ENCODE measurements at regions not wholly inside any gene's neighbourhood (a gene's known extent, or its start where the extent isn't known, plus 50 kb on each side); places are given as distances from the start of the nearest gene placed in this dataset.
A peak's percentile ranks its signal among the peaks of the same experiment; 100 is the strongest.

DNA sequence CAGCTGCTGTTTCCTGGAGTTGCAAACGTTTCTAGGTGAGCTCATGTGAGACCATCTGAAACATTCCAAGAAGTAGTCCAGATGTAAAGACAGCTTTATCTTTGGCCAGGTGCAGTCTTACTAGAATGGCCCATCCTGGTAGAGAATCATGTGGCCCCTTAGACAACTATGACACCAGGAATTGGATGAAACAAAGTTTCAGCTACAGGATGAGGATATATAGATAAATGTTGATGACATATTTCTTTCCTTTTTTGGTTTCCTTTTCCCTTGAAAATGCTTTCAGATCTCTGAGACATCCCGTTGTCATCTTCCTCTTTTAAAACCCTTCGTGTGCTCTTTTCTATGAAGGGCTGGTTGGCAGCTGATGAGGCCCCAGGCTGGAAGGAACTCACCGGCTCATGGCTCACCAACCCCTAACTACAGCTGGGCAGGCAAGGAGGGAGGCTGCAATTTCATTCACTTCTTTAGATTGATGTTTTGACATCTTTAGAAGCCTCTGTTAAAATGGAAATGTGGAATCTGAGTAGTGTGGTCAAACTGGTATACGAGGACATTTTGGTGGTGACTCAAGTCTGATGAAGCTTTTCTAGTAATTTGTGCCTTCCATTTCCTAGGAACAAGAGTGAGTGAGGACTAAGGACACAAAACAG lies 167.9 kb upstream of the TNFAIP3 start:
- Histone ChIP-seq H2AFZ (ENCODE audit: low read length) (0 out of 2 replicates have a peak overlapping the region, but pooled peaks have one; percentile 37), H3K27me3 (ENCODE audit: low read length) (no peaks in the 10 kb centered on the region), H3K9me2 (replicated peaks; ENCODE audit: low read length) (no peaks in the 10 kb centered on the region), H3K9me3 (ENCODE audit: low read length) (no peaks in the 10 kb centered on the region), H3K27ac (ENCODE audit: low read length) (no peak overlapping the region), H3K4me1 (ENCODE audit: insufficient read depth, low read length) (peaks cover 10% of the 10 kb centered on the region; the same call in 1 of the 2 replicates), H3K36me3 (ENCODE audit: low read depth, low read length) (no peaks in the 10 kb centered on the region), H3F3A (ENCODE audit: low read length, unreplicated experiment) (no peaks in the 10 kb centered on the region), H4K20me1 (ENCODE audit: low read length) (no peaks in the 10 kb centered on the region), H3K4me2 (ENCODE audit: low read length) (peak overlapping the region; percentile 29; the same call in 1 of the 2 replicates), H3K79me2 (ENCODE audit: low read length) (no peaks in the 10 kb centered on the region), H3K4me3 (ENCODE audit: low read length) (no peak overlapping the region), H3K9ac (ENCODE audit: low read length) (no peak overlapping the region)
- intact Hi-C loops (cut with micrococcal nuclease): no loop called here
- POLR2A ChIA-PET (ENCODE audit: unreplicated experiment): interaction anchor here (0.5 kb wide), 1 partner anchor 1139 kb away, joined by 3 read pairs; no protein-coding TSS in a partner anchor
- TF ChIP-seq, protein P1, sequence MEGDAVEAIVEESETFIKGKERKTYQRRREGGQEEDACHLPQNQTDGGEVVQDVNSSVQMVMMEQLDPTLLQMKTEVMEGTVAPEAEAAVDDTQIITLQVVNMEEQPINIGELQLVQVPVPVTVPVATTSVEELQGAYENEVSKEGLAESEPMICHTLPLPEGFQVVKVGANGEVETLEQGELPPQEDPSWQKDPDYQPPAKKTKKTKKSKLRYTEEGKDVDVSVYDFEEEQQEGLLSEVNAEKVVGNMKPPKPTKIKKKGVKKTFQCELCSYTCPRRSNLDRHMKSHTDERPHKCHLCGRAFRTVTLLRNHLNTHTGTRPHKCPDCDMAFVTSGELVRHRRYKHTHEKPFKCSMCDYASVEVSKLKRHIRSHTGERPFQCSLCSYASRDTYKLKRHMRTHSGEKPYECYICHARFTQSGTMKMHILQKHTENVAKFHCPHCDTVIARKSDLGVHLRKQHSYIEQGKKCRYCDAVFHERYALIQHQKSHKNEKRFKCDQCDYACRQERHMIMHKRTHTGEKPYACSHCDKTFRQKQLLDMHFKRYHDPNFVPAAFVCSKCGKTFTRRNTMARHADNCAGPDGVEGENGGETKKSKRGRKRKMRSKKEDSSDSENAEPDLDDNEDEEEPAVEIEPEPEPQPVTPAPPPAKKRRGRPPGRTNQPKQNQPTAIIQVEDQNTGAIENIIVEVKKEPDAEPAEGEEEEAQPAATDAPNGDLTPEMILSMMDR (conservative IDR thresholded peaks at IDR 0.05; ENCODE audit: low read depth, low read length): no peak
- TF ChIP-seq EZH2phosphoT487 (IDR thresholded peaks at IDR 0.05; ENCODE audit: borderline replicate concordance, low read length): no peak
- no peak for TF ChIP-seq EZH2 (IDR thresholded peaks at IDR 0.05; ENCODE audit: low read length, unreplicated experiment)
- CTCF ChIA-PET: interaction anchor here (0.8 kb wide), 1 partner anchor 9 kb away, joined by 3 read pairs; no protein-coding TSS in a partner anchor
- ATAC-seq: no peak
- BruUV-seq (replicated peaks): no TSS peak
- DNase-seq: peak; percentile 23

DNA sequence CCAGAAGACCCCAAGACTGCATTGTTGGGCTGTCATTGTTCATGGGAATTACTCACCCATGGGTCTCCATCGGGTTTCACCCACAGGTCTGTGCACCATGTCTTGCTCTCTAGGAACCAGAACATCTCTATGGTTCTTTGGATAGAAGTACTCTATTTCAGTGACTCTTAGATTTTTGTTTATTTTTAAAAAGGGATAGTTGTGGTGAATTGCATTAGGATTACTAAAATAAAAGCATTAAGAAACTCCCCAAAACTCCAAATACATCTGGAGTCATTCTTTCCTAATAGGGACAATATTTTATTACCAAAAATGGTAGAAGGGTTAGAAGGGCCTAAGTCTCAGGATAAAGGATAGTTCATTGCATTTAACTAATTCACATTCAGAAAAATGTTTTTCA lies 166.9 kb upstream of the TNFAIP3 start:
- no peak for DNase-seq
- intact Hi-C loops (cut with micrococcal nuclease): no loop called here
- H2AFZ ChIP-seq (ENCODE audit: low read length): no peak overlapping the region

More for the DNA sequence above, 166.9 kb upstream of the TNFAIP3 start:
- Histone ChIP-seq H3K79me2 (ENCODE audit: low read length) (no peaks in the 10 kb centered on the region), H3K9me2 (replicated peaks; ENCODE audit: low read length) (no peaks in the 10 kb centered on the region), H3K9ac (ENCODE audit: low read length) (no peak overlapping the region), H3K4me3 (ENCODE audit: low read length) (no peak overlapping the region), H3F3A (ENCODE audit: low read length, unreplicated experiment) (no peaks in the 10 kb centered on the region), H3K9me3 (ENCODE audit: low read length) (no peaks in the 10 kb centered on the region), H3K4me1 (ENCODE audit: insufficient read depth, low read length) (peaks cover 10% of the 10 kb centered on the region; the same call in 1 of the 2 replicates), H3K36me3 (ENCODE audit: low read depth, low read length) (no peaks in the 10 kb centered on the region), H3K4me2 (ENCODE audit: low read length) (no peak overlapping the region), H4K20me1 (ENCODE audit: low read length) (no peaks in the 10 kb centered on the region), H3K27ac (ENCODE audit: low read length) (no peak overlapping the region), H3K27me3 (ENCODE audit: low read length) (no peaks in the 10 kb centered on the region)
- CTCF ChIA-PET: no interaction called here
- POLR2A ChIA-PET (ENCODE audit: unreplicated experiment): interaction anchor here (0.7 kb wide), 1 partner anchor 276 kb away, joined by 3 read pairs; no protein-coding TSS in a partner anchor
- TF ChIP-seq, protein P1 (conservative IDR thresholded peaks at IDR 0.05; ENCODE audit: low read depth, low read length): no peak
- BruUV-seq (replicated peaks): no TSS peak
- no peak for ATAC-seq

Data from PC-3 (cell line).